ENCODE measurements at regions not wholly inside any gene's neighbourhood (a gene's known extent, or its start where the extent isn't known, plus 50 kb on each side); places are given as distances from the start of the nearest gene placed in this dataset.

- TF ChIP-seq GABPA (IDR thresholded peaks at IDR 0.05; ENCODE audit: low read depth), result no peak
- TF ChIP-seq CTCF (IDR thresholded peaks at IDR 0.05; ENCODE audit: insufficient read depth, low read length), result no peak
- no peak for TF ChIP-seq SPI1 (IDR thresholded peaks at IDR 0.05; ENCODE audit: borderline replicate concordance, low read depth)
- TF ChIP-seq REST (IDR thresholded peaks at IDR 0.05; ENCODE audit: insufficient replicate concordance, low read depth), result no peak
- TF ChIP-seq POLR2AphosphoS5 (IDR thresholded peaks at IDR 0.05; ENCODE audit: low read depth), result no peak
- DNase-seq (ENCODE audit: low read depth in 1 of 2, low spot score in 1 of 2), result no peak
- H3K27me3 ChIP-seq (ENCODE audit: insufficient read depth, poor library complexity, severe bottlenecking), result peaks cover 2% of the 10 kb centered on the region
- H3K4me3 ChIP-seq (replicated peaks; ENCODE audit: insufficient read depth, low read length), result no peak overlapping the region
- no peak overlapping the region for H3K27ac ChIP-seq (replicated peaks)
Observed at GRCh38 chr17:51493206-51493605, 232.9 kb downstream of the UTP18 start.

- no peak for TF ChIP-seq GABPA (IDR thresholded peaks at IDR 0.05; ENCODE audit: low read depth)
- no peak for TF ChIP-seq CTCF (IDR thresholded peaks at IDR 0.05; ENCODE audit: insufficient read depth, low read length)
- TF ChIP-seq SPI1 (IDR thresholded peaks at IDR 0.05; ENCODE audit: borderline replicate concordance, low read depth), result no peak
- no peak for TF ChIP-seq REST (IDR thresholded peaks at IDR 0.05; ENCODE audit: insufficient replicate concordance, low read depth)
- TF ChIP-seq POLR2AphosphoS5 (IDR thresholded peaks at IDR 0.05; ENCODE audit: low read depth), result no peak
- H3K27me3 ChIP-seq (ENCODE audit: insufficient read depth, poor library complexity, severe bottlenecking), result peaks cover 2% of the 10 kb centered on the region
- H3K4me3 ChIP-seq (replicated peaks; ENCODE audit: insufficient read depth, low read length), result no peak overlapping the region
- no peak for DNase-seq (ENCODE audit: low read depth in 1 of 2, low spot score in 1 of 2)
- H3K27ac ChIP-seq (replicated peaks), result no peak overlapping the region
Observed at GRCh38 chr17:51496378-51496777, 236.0 kb downstream of the UTP18 start.

- TF ChIP-seq SPI1 (IDR thresholded peaks at IDR 0.05; ENCODE audit: borderline replicate concordance, low read depth) (no peak), GABPA (IDR thresholded peaks at IDR 0.05; ENCODE audit: low read depth) (no peak), POLR2AphosphoS5 (IDR thresholded peaks at IDR 0.05; ENCODE audit: low read depth) (no peak), CTCF (IDR thresholded peaks at IDR 0.05; ENCODE audit: insufficient read depth, low read length) (no peak), REST (IDR thresholded peaks at IDR 0.05; ENCODE audit: insufficient replicate concordance, low read depth) (no peak)
- Histone ChIP-seq H3K4me3 (replicated peaks; ENCODE audit: insufficient read depth, low read length) (no peak overlapping the region), H3K27ac (replicated peaks) (no peak overlapping the region), H3K27me3 (ENCODE audit: insufficient read depth, poor library complexity, severe bottlenecking) (peaks cover 7% of the 10 kb centered on the region)
- DNase-seq (ENCODE audit: low read depth in 1 of 2, low spot score in 1 of 2), result no peak
Observed at GRCh38 chr17:51499897-51500296, 239.6 kb downstream of the UTP18 start.
